Activated CD4-positive, alpha-beta T cell treated with anti-CD3 and anti-CD28 coated beads, Interleukin-10, Interleukin-2, amounts not matched to agents 100 ng/mL and 50 ng/mL, durations not matched to agents 16 hours and 8 hours (primary cell): ENCODE measurements at regions not wholly inside any gene's neighbourhood (a gene's known extent, or its start where the extent isn't known, plus 50 kb on each side); places are given as distances from the start of the nearest gene placed in this dataset.

ENCODE experiments used
- DNase-seq: peaks from one replicate; pipeline ENCODE4 v3.0.0-alpha.2; 2020

DNA sequence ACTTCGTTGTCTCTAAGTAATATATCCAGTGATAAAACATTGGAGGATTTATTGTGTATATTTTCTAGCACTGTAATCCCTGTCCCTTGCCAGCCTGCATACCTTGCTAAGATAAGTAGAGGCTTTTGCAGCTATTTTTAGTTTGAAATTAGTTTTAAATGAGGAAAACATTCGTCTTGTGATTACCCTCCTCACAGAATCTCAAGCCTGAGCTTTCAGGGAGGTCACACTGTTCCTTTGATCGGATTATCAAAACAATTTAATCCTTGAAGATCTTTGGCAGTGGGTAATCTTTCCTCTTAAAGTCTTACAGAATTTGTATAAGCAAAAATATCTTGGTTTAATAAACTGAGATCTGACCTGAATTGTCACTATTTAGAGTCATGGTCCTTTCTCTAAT, 897.0 kb upstream of the CELF2 start:
- no peak for DNase-seq

DNA sequence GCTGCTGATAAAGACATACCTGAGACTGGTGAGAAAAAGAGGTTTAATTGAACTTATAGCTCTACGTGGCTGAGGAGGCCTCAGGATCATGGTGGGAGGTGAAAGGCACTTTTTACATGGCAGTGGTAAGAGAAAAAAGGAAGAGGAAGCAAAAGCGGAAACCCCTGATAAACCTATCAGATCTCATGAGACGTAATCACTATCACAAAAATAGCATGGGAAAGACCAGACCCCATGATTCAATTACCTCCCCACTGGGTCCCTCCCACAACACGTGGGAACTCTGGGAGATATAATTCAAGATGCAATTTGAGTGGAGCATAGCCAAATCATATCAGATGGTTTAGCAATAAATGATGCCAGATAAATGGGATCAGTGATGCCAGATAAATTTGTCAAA, 892.0 kb upstream of the CELF2 start:
- no peak for DNase-seq

DNA sequence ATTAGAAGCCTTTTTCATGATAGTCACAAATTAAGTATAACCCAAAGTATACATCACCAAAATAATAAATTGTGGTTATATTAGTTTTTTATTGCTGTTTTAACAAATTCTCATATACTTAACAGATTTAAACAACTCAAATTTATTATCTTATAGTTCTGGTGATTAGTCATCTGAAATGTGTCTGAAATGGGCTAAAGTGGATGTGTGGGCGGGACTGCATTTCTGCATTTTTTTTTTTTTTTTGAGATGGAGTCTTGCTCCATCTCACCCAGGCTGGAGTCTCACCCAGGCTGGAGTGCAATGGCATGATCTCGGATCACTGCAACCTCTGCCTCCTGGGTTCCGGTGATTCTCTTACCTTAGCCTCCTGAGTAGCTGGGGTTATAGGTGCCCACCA, 891.5 kb upstream of the CELF2 start:
- DNase-seq: no peak

DNA sequence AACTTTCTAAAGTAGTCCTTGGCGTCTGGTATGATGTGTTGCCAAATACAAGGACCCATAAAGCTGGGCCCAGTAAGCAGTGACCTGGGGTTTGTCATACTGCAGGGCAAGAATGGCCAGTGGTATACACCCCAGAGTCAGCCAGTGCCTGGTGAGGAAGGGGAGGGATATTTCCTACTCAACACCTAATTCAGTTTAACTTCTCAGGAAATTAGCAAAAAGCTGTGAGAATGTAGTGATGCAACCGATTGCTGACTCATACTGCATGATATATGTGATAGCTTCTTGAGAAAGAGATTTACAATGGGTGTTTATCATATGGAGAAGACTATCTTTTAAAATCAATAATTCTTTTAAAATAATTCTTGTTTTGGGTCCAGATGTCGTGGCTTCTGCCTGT, 889.3 kb upstream of the CELF2 start:
- DNase-seq: no peak

DNA sequence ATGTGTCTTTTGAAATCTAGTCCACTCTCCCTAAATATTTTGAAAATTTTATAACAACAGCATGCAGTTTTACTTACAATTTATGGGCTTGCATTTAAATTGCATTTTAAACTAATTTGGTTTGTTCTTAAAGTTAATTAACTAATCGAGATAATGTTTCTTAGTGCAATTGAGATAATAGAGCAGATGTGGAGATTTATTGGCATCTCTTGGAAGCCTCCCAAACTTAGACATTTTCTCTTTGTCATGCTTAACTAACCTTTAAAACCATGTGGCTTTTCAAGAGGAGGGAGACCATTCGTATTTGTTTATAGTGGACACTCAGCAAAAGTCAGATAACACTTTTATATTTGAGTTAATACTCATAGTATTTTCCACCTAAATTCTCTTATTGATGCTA, 887.0 kb upstream of the CELF2 start:
- DNase-seq: no peak

DNA sequence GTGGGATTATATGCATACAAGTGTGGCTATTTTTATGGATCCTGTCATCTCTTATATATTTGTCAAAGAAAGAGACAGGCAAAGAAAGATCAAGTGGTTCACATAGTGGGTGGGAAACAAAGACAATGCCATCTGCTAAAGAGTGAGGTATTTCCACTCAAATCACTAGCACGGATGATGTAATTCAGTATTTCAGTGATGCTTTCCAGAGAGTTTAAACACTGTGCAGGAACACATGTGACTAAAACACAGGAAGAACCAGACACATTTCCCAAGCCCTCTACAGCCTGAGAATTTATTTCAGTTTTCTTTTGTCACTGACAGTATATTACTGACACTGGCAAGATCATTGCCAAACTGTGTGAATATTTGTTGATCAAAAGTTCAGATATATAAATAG, 885.7 kb upstream of the CELF2 start:
- no peak for DNase-seq

DNA sequence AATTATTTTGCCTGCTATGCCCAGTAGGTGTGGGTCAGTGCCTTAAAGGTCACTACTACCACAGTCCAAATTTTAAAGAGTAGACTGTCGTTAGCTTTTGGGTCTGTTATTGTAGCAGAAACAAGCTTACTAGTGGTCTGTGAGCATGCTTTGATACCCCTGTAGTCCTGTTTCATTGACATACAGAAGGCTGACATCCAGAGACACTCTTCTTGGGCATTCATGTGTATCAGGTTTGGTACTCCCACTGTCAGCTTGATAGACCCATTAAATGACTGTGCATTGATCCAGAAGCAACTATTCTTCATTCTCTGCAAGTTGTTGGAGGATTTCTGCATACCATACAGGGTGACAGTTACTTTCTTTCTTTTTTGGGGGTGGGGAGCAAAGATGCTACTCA, 884.4 kb upstream of the CELF2 start:
- DNase-seq: no peak

DNA sequence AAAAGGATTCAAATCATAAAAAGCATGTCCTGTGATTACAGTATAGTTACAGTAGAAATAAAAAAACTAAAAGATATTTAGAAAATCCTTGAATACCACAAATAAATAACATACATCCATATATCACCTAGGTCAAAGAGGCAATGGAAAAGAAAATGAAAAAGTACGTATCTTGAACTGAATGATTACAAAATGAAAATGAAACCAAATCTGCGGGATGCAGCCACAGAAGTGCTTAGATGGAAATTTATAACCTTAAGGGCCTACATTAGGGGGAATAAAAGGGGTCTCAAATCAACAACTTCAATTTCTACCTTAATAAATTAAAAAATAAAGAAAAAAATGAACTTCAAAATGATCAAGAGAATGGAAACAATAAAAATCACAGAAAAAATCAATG, 879.0 kb upstream of the CELF2 start:
- peak; percentile 4 for DNase-seq

DNA sequence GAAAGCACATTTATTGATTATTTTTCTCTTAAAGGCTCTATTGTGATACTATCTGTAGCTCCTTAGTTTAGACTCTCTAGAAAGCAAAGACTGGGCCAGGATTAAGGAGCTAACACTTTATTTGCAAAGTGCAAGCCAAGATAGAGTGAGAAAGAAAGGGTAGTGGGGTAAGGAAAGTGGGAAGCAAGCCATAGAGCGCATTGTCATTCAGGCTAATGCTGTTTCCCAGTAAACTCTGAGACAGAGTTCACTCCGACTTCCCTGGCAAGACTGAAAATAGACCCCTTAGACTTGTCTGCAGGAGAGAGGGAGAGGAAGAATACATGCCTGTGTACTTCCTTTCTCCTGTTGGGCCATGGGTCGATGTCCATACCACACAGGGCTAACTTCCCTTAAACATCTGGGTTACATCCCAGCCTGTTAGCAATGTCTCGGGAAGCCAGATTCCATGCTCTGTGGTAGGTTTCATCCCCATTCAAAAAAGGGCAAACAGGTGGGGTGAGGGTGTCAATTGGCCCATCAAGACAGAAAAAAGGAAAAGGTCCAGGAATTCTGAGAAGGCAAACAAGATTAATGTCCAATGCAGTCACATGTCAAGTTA, 875.8 kb upstream of the CELF2 start:
- DNase-seq: no peak

DNA sequence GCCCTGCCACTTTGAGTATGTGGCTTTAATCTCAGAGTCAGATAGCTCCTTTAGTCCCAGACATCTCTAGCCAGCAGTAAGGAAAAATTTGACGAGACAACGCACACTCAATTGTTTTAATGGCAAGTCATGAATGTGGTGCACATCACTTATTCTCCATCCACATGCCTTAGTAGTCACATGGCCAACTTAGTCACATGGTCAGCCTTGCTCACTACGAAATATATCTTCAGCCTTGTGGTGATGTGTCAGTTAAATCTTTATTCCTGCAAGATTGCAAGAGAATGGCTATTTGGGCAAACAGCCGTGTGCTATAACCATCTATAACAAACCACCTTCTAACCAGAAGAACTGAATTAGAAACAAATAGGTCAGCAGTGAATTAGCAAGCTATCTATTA, 871.1 kb upstream of the CELF2 start:
- no peak for DNase-seq

DNA sequence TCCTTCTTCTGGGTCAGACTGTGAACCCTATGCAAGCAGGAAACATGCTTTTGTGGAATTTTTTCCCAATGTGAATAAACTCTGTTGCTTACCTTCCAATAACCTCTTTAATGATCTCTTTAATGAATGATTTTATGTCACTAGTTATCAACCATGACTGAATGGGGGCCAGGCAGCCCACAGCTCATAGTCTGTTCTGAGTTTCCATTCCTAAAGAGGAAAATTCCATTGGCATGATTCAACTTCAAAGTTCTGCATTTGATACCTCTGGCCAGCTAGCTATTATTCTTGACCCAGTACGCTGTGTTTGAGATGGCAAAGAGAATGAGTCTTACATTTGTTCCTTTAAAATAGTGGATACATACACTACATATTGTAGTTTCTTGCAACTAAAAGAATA, 867.8 kb upstream of the CELF2 start:
- no peak for DNase-seq

DNA sequence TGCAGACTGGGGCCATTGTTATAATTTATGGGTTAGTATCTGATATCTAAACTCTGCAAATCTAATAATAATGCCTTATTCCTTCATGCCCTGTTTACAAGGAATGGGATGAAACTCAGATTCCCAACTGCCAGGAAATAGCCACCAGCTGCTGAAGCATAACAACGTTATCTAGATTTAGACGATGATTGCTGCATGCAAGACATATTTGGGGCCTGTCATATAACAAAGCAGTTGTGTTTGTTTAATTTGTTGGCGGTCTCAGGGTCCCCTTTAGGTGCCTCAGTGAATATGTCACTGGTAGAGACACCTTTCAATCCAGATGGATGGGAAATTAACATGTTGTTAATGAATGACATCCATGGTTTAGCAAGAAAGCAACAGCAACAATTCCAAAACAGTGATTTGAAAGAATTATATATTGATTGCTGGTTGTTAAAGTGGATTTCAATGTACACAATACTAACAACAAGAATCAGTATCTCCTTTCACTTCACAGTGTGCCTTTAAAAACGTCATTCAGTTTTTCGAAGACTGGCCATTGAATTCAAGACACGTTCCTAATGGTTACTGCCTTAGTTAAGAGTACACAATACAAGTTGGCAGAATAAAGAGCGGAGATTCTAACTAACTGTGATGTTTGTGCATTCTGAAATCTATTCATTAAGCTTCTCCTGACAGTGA, 860.6 kb upstream of the CELF2 start:
- no peak for DNase-seq

DNA sequence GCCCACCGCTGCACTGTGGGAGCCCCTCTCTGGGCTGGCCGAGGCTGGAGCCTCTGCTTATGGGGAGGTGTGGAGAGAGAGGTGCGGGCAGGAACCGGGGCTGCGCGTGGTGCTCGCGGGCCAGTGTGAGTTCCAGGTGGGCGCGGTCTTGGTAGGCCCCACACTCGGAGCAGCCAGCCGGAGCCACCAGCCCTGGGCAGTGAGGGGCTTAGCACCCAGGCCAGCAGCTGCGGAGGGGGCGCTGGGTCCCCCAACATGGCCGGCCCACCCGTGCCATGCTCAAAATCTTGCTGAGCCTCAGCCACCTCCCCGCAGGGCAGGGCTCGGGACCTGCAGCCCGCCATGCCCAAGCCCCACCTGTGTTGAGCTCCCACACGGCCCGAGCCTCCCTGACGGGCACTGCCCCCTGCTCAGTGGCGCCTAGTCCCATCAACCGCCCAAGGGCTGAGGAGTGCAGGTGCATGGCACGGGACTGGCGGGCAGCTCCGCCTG, 856.8 kb upstream of the CELF2 start:
- no peak for DNase-seq

DNA sequence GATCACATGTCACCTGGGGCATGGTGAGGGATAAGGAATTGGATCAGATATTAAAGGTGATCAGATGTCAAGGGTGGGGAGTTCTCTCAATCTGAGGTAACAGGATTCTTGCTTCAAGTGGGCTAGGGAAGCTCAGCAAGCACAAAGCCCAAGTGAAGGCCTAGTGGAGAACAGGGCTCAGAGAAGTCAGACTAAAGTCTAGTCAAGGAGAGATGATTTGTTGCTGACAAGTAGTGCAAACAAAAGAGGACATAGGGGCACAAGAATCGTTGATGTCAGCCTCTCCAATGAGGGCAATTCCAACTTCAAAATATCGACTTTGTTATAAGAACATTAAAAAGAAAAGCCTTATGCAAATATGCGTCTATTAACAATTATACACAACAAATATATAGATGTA, 852.8 kb upstream of the CELF2 start:
- DNase-seq: no peak

DNA sequence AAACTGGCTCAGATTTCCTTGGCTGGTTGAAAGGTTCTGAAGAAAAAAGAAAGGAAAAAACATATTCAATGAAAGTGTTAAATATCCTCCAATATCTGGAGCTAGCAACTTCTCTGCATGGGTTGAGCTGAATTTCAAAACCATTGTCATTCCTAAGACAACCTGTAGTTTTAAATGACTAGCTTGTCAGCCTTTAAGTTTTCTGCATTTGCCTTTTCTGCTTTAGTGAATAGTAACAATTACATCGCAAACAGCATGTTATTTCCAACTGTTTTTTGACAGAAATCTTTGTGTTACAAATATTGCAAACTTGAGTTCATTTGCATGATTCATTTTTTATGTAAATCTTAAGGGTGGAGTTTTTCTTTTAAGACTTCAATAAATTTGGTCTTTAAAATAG, 852.3 kb upstream of the CELF2 start:
- DNase-seq: no peak

DNA sequence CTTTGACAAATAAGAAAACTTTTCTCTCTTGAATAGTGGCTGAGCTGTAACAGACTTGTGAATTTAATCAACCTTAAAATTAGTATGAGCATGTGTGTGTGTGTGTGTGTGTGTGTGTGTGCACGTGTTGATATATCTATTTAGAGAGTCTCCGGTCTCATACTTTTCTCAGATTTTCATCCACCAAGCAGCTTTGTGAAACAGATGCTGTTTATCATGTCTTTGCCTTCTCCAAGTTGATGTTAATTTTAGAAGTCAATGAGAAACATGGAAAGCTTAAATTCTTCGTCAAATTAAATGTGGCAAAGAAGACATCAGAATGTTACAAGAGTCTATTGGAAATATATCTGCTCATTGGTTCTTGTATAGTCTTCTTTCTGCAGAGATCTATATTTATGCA, 839.2 kb upstream of the CELF2 start:
- DNase-seq: no peak

DNA sequence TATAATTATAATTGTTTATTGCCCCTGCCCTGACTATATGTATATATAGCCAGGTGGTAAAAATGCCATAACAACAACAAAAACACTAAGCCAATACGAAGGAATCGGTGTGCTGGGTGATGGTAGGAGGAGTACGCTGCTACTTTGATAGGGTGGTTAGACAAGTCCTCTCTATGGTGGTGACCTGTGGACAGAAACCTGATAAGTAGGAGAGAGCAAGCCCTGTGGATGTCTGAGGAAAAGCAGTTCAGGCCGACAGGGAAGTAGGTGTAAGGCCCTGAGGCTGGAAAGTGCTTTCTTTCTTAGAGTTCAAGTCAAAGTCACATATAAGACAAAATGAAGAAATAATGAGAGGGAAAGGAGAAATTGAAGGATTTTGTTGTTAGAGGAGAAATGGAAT, 823.8 kb upstream of the CELF2 start:
- DNase-seq: no peak

DNA sequence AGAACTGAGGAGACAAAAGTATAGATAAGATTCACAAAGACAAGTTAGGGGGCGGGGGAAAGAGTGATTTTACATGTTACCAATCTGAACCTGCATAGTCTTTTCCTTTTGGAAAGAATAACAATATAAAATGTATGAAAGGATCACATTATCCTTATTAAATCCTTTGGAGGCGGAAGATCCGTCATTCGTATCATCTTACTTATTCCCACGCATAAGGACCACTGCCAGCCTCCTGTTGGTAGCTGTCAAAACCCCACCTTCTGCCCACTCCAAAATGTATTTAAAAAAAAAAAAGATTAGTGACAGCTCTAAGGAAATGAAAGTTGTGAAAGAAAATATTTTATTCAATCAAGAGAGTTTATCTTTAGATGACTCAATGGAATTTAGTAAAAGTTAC, 821.0 kb upstream of the CELF2 start:
- no peak for DNase-seq

DNA sequence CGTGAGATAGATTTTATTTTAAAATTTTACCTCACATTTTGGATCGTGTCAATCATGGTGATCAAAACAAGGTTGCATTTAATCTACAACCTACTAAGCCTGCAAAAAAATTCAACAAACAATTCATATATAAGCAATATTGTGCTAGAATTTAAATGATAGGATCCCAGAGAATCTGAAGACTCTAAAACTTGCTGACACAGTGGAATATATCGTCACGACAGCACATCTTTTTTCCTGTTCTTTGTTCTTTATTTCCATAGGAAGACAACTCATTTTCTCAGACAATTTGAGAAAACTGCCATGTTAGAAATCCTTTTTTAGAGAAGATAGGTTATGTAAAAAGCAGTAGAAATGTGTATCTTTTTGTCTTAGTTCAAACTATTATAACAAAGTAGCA, 820.2 kb upstream of the CELF2 start:
- no peak for DNase-seq

DNA sequence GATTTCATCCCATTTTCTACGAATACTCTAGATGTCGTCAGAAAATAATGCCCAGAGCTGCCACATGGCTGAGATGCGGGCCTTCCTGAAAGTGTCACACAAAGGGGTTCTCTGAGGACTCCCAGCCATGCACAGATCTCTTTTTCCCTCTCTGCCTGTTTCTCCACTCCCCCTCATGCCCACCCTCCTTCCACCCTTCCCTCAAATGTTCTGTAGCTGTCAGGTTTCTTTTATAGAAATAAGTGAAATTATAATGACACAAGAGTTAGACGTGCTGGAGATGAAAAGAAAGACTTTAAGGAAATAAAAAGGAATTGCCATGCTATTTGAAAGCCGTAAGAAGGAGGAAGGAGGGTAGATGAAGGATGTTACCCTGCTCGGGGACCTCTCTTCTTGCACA, 819.3 kb upstream of the CELF2 start:
- DNase-seq: no peak

DNA sequence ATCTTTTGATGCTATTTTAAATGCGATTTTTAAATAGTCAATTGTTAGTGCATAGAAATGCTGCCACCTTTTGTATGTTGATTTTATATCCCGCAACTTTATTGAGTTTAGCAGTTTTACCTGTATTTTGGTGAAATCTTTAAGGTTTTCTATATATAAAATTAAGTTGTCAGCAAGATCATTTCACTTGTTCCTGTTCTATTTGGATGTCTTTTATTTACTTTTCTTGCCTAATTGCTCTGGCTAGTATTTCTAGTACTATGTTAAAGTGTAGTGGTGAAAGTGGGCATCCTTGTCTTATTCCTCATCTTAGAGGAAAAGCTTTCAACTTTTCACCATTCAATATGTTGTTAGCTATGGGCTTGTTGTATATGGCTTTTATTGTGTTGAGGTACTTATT, 813.3 kb upstream of the CELF2 start:
- DNase-seq: no peak

DNA sequence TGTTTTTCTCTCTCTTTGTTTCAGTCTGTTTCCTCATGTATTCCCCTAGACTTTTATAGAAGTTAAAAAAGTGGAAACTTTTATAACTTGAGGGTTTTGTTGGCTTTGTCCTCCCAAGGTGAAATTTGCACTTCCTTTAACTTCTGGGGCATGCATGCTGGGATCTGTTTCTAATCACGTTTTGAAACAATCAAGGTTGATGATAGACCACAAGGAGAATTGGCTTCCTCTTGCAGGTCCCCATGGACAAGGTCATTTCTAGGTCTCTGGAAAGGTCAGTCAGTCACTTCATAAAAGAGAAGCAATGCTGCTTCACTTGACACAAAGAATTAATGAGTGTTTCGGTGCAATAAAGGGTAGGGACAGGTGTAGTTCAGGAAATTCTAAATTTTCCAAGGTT, 811.8 kb upstream of the CELF2 start:
- no peak for DNase-seq

DNA sequence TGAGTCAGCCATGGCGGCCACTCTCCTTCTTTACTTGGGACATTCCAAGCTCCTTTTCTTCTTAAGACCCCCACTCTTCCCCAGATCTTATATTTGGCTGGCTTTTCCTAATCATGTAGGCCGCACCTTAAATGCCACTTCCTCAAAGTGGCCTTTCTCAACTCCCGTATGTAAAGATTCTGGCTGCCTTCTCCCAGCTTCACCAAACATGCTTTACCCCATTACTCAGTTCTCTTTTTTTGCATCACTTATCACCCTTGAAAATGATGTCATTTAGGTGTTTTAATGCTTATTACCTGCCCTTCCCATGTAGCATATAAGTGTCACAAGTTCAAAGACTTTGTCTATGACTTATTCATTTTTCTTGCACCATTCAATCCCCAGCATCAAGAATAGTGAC, 810.1 kb upstream of the CELF2 start:
- DNase-seq: no peak

DNA sequence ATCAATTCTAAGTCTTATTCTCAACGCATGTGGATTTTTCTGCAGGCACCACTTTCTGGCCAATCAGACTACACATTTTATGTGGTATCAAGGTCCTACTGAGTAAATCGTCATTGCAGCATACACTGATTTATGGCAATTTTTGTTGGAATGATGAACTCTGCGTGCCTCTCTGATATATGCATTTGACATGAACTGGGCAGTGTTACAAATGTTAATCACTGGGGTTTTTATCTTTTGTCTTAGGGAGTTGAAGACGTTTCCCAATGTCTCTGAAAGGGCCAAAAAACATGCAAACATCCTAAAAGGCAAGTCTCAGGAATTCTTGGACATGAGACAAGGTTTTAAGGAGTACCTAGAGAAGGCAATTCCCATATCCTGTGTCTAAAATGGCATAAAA, 809.5 kb upstream of the CELF2 start:
- DNase-seq: no peak

DNA sequence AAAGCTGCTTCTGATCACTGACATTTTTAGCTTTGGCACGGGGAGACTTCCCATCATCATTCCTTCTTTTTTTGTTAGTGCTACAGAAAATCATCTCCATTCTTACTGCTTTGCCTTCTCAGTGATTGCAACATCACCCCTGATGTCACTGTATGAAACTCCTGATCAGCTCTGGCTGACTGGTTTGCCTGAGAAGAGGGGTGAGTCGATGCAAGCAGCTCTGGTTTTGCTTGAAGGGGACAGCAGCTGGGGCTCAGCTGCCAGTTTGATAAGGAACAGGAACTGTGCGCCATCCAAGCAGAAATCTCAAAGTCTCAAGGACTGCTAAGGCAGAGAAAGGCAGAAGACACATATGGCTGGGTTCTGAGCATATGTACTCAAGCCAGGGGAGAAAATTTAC, 808.5 kb upstream of the CELF2 start:
- no peak for DNase-seq
